GM23248 (cell line): ENCODE measurements at regions not wholly inside any gene's neighbourhood (a gene's known extent, or its start where the extent isn't known, plus 50 kb on each side); places are given as distances from the start of the nearest gene placed in this dataset.

ENCODE experiments used
- EZH2 ChIP-seq: fragments of 200-600 bp; sonication (generic); IDR thresholded peaks from 2 replicates; pipeline ENCODE4 v1.6.1; 2018; ENCODE audit warnings: antibody characterized with exemption, mild to moderate bottlenecking; ENCODE audit not compliant: insufficient read depth, poor library complexity, severe bottlenecking
- EZH2phosphoT487 ChIP-seq: fragments of 200-600 bp; sonication (generic); IDR thresholded peaks from 2 replicates; pipeline ENCODE4 v1.6.1; 2018; ENCODE audit warnings: antibody characterized with exemption, moderate library complexity, mild to moderate bottlenecking, low read depth; ENCODE audit not compliant: insufficient read depth

GRCh38 chr17:15112846-15113617 is 152.1 kb downstream of the PMP22 start:
- TF ChIP-seq EZH2phosphoT487, result no peak
- no peak for TF ChIP-seq EZH2
